GM12878 (cell line): ENCODE measurements at regions not wholly inside any gene's neighbourhood (a gene's known extent, or its start where the extent isn't known, plus 50 kb on each side); places are given as distances from the start of the nearest gene placed in this dataset.

Experiments
- CBX3 ChIP-seq: fragments of 200-600 bp; sonication (generic); IDR thresholded peaks from 2 replicates; pipeline ENCODE4 v1.6.1; 2016; ENCODE audit warnings: low read depth, borderline replicate concordance
- CTCF ChIP-seq, 3 experiments: IDR thresholded peaks in 2 of 3; conservative IDR thresholded peaks in 1 of 3; 2 replicates each; pipeline ENCODE4 v1.5.1; 2011; ENCODE audit warnings: low read depth in 3 of 3, low read length in 3 of 3, mild to moderate bottlenecking in 3 of 3, control low read depth in 2 of 3, moderate library complexity in 2 of 3, inconsistent platforms in 1 of 3, mixed read lengths in 1 of 3; ENCODE audit not compliant: control insufficient read depth in 2 of 3, insufficient read depth in 1 of 3; ENCODE audit errors: extremely low read depth in 1 of 3
- ELK1 ChIP-seq: IDR thresholded peaks from 2 replicates; pipeline ENCODE4 v1.6.1; 2012; ENCODE audit warnings: low read depth, low read length, improper control_type of control experiment
- IKZF1 ChIP-seq: fragments of 450-650 bp; conservative IDR thresholded peaks from 2 replicates; pipeline ENCODE4 v1.6.1; 2017; ENCODE audit warnings: antibody characterized with exemption, mild to moderate bottlenecking
- RAD21 ChIP-seq: IDR thresholded peaks from 2 replicates; pipeline ENCODE4 v1.6.1; 2011; ENCODE audit warnings: mild to moderate bottlenecking, low read depth, low read length, moderate library complexity; ENCODE audit not compliant: insufficient read depth
- SREBF1 ChIP-seq: IDR thresholded peaks from 2 replicates; pipeline ENCODE4 v1.6.1; 2012; ENCODE audit warnings: mild to moderate bottlenecking, low read length
- TF ChIP-seq, protein P1 (sequence below): IDR thresholded peaks from 2 replicates; pipeline ENCODE4 v1.6.1; 2012; ENCODE audit warnings: low read depth, low read length, improper control_type of control experiment
- TF ChIP-seq, protein P2 (sequence below): IDR thresholded peaks from 2 replicates; pipeline ENCODE4 v1.6.1; 2011; ENCODE audit warnings: low read depth, low read length, improper control_type of control experiment, borderline replicate concordance

DNA sequence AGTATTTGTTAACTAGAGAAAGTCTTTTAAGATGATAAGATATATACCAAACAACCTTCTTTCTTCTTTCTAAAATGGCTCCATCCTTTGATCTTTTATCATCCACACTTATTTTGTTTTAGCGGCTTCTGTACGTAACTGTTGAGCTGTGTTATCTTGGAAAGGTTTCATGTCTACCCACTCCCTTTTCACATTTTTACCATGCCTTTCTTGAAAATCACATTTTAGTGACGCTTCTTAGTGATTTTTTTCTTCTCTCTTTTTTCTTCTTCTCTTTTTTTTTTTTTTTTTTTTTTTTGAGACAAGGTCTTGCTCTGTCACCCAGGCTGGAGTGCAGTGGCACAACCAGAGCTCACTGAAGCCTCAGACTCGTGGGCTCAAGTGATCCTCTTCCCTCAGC, 135.1 kb downstream of the CHIC2 start:
- TF ChIP-seq ELK1 (no peak), CBX3 (no peak), RAD21 (no peak), IKZF1 (no peak), CTCF (IDR thresholded peaks at IDR 0.05 in 2 of 3, conservative IDR thresholded peaks at IDR 0.05 in 1 of 3; ENCODE audit: control insufficient read depth in 2 of 3, extremely low read depth in 1 of 3, insufficient read depth in 1 of 3, low read depth in 3 of 3, low read length in 3 of 3) (no peak), SREBF1 (no peak)
- TF ChIP-seq, protein P1, sequence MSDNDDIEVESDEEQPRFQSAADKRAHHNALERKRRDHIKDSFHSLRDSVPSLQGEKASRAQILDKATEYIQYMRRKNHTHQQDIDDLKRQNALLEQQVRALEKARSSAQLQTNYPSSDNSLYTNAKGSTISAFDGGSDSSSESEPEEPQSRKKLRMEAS: no peak
- TF ChIP-seq, protein P2, sequence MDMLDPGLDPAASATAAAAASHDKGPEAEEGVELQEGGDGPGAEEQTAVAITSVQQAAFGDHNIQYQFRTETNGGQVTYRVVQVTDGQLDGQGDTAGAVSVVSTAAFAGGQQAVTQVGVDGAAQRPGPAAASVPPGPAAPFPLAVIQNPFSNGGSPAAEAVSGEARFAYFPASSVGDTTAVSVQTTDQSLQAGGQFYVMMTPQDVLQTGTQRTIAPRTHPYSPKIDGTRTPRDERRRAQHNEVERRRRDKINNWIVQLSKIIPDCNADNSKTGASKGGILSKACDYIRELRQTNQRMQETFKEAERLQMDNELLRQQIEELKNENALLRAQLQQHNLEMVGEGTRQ: no peak
